Neuronal stem cell (in vitro differentiated cells): ENCODE measurements at regions not wholly inside any gene's neighbourhood (a gene's known extent, or its start where the extent isn't known, plus 50 kb on each side); places are given as distances from the start of the nearest gene placed in this dataset.

Source experiments
- DNase-seq: peaks from one replicate; pipeline ENCODE4 v3.0.0-alpha.2; 2013; ENCODE audit warnings: low spot score
- H2AFZ ChIP-seq: one replicate; pipeline ENCODE4 v1.6.1; 2013; ENCODE audit warnings: mild to moderate bottlenecking, low read length, inconsistent platforms
- H2AK5ac ChIP-seq: 2 replicates; pipeline ENCODE4 v1.6.1; 2013; ENCODE audit warnings: low read depth, mild to moderate bottlenecking, inconsistent platforms, low read length, moderate library complexity, mixed read lengths
- H2BK120ac ChIP-seq: 2 replicates; pipeline ENCODE4 v1.6.1; 2013; ENCODE audit warnings: low read depth, mild to moderate bottlenecking, inconsistent platforms, low read length, moderate library complexity, mixed read lengths
- H2BK12ac ChIP-seq: one replicate; pipeline ENCODE4 v1.6.1; 2013; ENCODE audit warnings: low read length, inconsistent platforms
- H2BK15ac ChIP-seq: 2 replicates; pipeline ENCODE4 v1.6.1; 2013; ENCODE audit warnings: mild to moderate bottlenecking, low read length, inconsistent platforms, mixed read lengths
- H2BK5ac ChIP-seq: one replicate; pipeline ENCODE4 v1.6.1; 2013; ENCODE audit warnings: inconsistent platforms, mild to moderate bottlenecking, low read length, moderate library complexity
- H3K14ac ChIP-seq: one replicate; pipeline ENCODE4 v1.6.1; 2013; ENCODE audit warnings: low read length, inconsistent platforms
- H3K18ac ChIP-seq: 2 replicates; pipeline ENCODE4 v1.6.1; 2013; ENCODE audit warnings: low read length, inconsistent platforms
- H3K23ac ChIP-seq: 2 replicates; pipeline ENCODE4 v1.6.1; 2013; ENCODE audit warnings: low read depth, mild to moderate bottlenecking, mixed read lengths, low read length, inconsistent platforms; ENCODE audit not compliant: poor library complexity
- H3K27ac ChIP-seq: replicated peaks from 3 replicates; pipeline ENCODE4 v1.5.1; 2013; ENCODE audit warnings: low read length, inconsistent platforms
- H3K27me3 ChIP-seq, 3 experiments: 2 replicates each; pipeline ENCODE4 v1.6.1; 2013; ENCODE audit warnings: low read length in 3 of 3, mild to moderate bottlenecking in 2 of 3, inconsistent platforms in 1 of 3, low read depth in 1 of 3, mixed read lengths in 1 of 3, moderate library complexity in 1 of 3; ENCODE audit not compliant: control insufficient read depth in 3 of 3, insufficient read depth in 3 of 3
- H3K36me3 ChIP-seq, 2 donors: replicated peaks in 1 of 2; 2 replicates each; pipeline ENCODE4 v1.6.1; 2013; ENCODE audit warnings: low read length in 2 of 2; ENCODE audit not compliant: control insufficient read depth in 2 of 2, insufficient read depth in 2 of 2
- H3K4ac ChIP-seq: 2 replicates; pipeline ENCODE4 v1.6.1; 2013; ENCODE audit warnings: inconsistent platforms, mild to moderate bottlenecking, low read length, moderate library complexity
- H3K4me1 ChIP-seq, 2 donors: 1 replicate in 1 of 2; 2 replicates in 1 of 2; pipeline ENCODE4 v1.6.1; 2013; ENCODE audit warnings: low read length in 2 of 2, low read depth in 1 of 2; ENCODE audit not compliant: control insufficient read depth in 2 of 2, insufficient read depth in 1 of 2
- H3K4me2 ChIP-seq: one replicate; pipeline ENCODE4 v1.6.1; 2013; ENCODE audit warnings: mild to moderate bottlenecking, low read length, inconsistent platforms; ENCODE audit not compliant: insufficient read depth, poor library complexity, severe bottlenecking
- H3K4me3 ChIP-seq, 2 donors: 2 replicates each; pipeline ENCODE4 v1.5.1; 2013; ENCODE audit warnings: low read length in 2 of 2, mild to moderate bottlenecking in 2 of 2, inconsistent platforms in 1 of 2, moderate library complexity in 1 of 2
- H3K79me1 ChIP-seq: one replicate; pipeline ENCODE4 v1.6.1; 2013; ENCODE audit warnings: low read depth, mild to moderate bottlenecking, inconsistent platforms, low read length, moderate library complexity
- H3K9ac ChIP-seq: one replicate; pipeline ENCODE4 v1.6.1; 2013; ENCODE audit warnings: mild to moderate bottlenecking, low read depth, low read length, inconsistent platforms; ENCODE audit not compliant: poor library complexity
- H3K9me3 ChIP-seq, 2 donors: replicated peaks in 1 of 2; 2 replicates each; pipeline versions ENCODE3 to v1.6.1; 2013; ENCODE audit warnings: low read length in 2 of 2, mild to moderate bottlenecking in 2 of 2, inconsistent platforms in 1 of 2, low read depth in 1 of 2, mixed read lengths in 1 of 2, moderate library complexity in 1 of 2; ENCODE audit not compliant: control insufficient read depth in 2 of 2, insufficient read depth in 1 of 2
- H4K8ac ChIP-seq: one replicate; pipeline ENCODE4 v1.6.1; 2013; ENCODE audit warnings: low read depth, mild to moderate bottlenecking, inconsistent platforms, low read length, moderate library complexity
- H4K91ac ChIP-seq: one replicate; pipeline ENCODE4 v1.6.1; 2013; ENCODE audit warnings: low read length, low read depth, mild to moderate bottlenecking, inconsistent platforms; ENCODE audit not compliant: poor library complexity
- WGBS, 2 donors: extraction: QIAGEN DNeasy Blood & Tissue Kit; methylation state at CpG; one replicate each; pipeline ENCODE4 v1.1.7; 2013; ENCODE audit warnings: missing lambda C conversion rate in 2 of 2, mixed read lengths in 1 of 2; ENCODE audit not compliant: insufficient read length in 2 of 2, insufficient replicate concordance in 1 of 2; ENCODE audit errors: extremely low coverage in 2 of 2; 5-methylcytosine and 5-hydroxymethylcytosine counted together

GRCh38 chr6:16836144-16836981 is 75.1 kb upstream of the ATXN1 start:
- no peaks in the 10 kb centered on the region for H3K27me3 ChIP-seq
- no peak overlapping the region for H3K14ac ChIP-seq
- H3K27ac ChIP-seq: peak overlapping the region; percentile 99
- no peak overlapping the region for H2BK120ac ChIP-seq
- H3K4me2 ChIP-seq: no peak overlapping the region
- H2AK5ac ChIP-seq: no peak overlapping the region
- H3K9ac ChIP-seq: no peak overlapping the region
- no peaks in the 10 kb centered on the region for H3K79me1 ChIP-seq
- H3K4me1 ChIP-seq: peaks cover 4 to 21% of the 10 kb centered on the region in 2 donors
- peak; percentile 49 for DNase-seq
- H3K9me3 ChIP-seq: no peaks in the 10 kb centered on the region
- peak overlapping the region; percentile 53 for H2AFZ ChIP-seq
- no peak overlapping the region for H3K4me3 ChIP-seq
- no peak overlapping the region for H2BK12ac ChIP-seq
- no peaks in the 10 kb centered on the region for H3K36me3 ChIP-seq
- no peak overlapping the region for H3K23ac ChIP-seq
- no peak overlapping the region for H4K91ac ChIP-seq
- H3K4ac ChIP-seq: no peak overlapping the region
- no peak overlapping the region for H2BK5ac ChIP-seq
- H4K8ac ChIP-seq: no peak overlapping the region
- WGBS, 2 donors: no CpG with 5 or more reads among the region's 9 CpGs
- H3K18ac ChIP-seq: no peak overlapping the region
- H2BK15ac ChIP-seq: no peak overlapping the region

GRCh38 chr6:16834242-16834641 is 73.0 kb upstream of the ATXN1 start:
- no peak overlapping the region for H3K4ac ChIP-seq
- H3K14ac ChIP-seq: no peak overlapping the region
- H3K18ac ChIP-seq: no peak overlapping the region
- H2AK5ac ChIP-seq: no peak overlapping the region
- no CpG with 5 or more reads among the region's 3 CpGs for WGBS, 2 donors
- no peak for DNase-seq
- H2BK12ac ChIP-seq: no peak overlapping the region
- H3K27ac ChIP-seq: no peak overlapping the region
- H3K4me2 ChIP-seq: no peak overlapping the region
- H3K79me1 ChIP-seq: no peaks in the 10 kb centered on the region
- no peak overlapping the region for H3K9ac ChIP-seq
- no peak overlapping the region for H2BK5ac ChIP-seq
- no peaks in the 10 kb centered on the region for H3K9me3 ChIP-seq
- no peak overlapping the region for H4K91ac ChIP-seq
- H3K4me3 ChIP-seq: no peak overlapping the region
- H3K27me3 ChIP-seq: no peaks in the 10 kb centered on the region
- no peaks in the 10 kb centered on the region for H3K36me3 ChIP-seq
- H4K8ac ChIP-seq: no peak overlapping the region
- H2AFZ ChIP-seq: no peak overlapping the region
- H3K4me1 ChIP-seq: peaks cover 4 to 21% of the 10 kb centered on the region in 2 donors
- H2BK120ac ChIP-seq: no peak overlapping the region
- no peak overlapping the region for H3K23ac ChIP-seq
- H2BK15ac ChIP-seq: no peak overlapping the region

- Histone ChIP-seq H2BK120ac (no peak overlapping the region), H3K4me2 (no peak overlapping the region), H3K9ac (no peak overlapping the region), H3K27ac (no peak overlapping the region), H2AFZ (no peak overlapping the region), H4K8ac (no peak overlapping the region), H2BK5ac (no peak overlapping the region), H3K79me1 (no peaks in the 10 kb centered on the region), H3K4ac (peak overlapping the region; percentile 24), H3K9me3 (no peaks in the 10 kb centered on the region), H2BK15ac (peak overlapping the region; percentile 79), H3K4me3 (no peak overlapping the region), H2BK12ac (peak overlapping the region; percentile 8), H3K27me3 (no peaks in the 10 kb centered on the region), H3K18ac (peak overlapping the region; percentile 81), H3K23ac (no peak overlapping the region), H3K4me1 (peaks cover 4 to 15% of the 10 kb centered on the region in 2 donors), H4K91ac (no peak overlapping the region), H2AK5ac (peak overlapping the region; percentile 11), H3K36me3 (no peaks in the 10 kb centered on the region), H3K14ac (no peak overlapping the region)
- no peak for DNase-seq
- no CpG with 5 or more reads among the region's 6 CpGs for WGBS, 2 donors
Measured at GRCh38 chr6:16832721-16833120, 71.5 kb upstream of the ATXN1 start.

GRCh38 chr6:16832043-16832567 is 70.8 kb upstream of the ATXN1 start:
- Histone ChIP-seq H2AK5ac (peak overlapping the region; percentile 11), H3K27me3 (no peaks in the 10 kb centered on the region), H2BK15ac (peak overlapping the region; percentile 79), H4K8ac (no peak overlapping the region), H2BK120ac (no peak overlapping the region), H3K4me1 (peaks cover 4 to 14% of the 10 kb centered on the region in 2 donors), H4K91ac (no peak overlapping the region), H3K4me2 (no peak overlapping the region), H2BK5ac (no peak overlapping the region), H2AFZ (no peak overlapping the region), H2BK12ac (peak overlapping the region; percentile 8), H3K18ac (peak overlapping the region; percentile 72), H3K27ac (no peak overlapping the region), H3K79me1 (no peaks in the 10 kb centered on the region), H3K9ac (no peak overlapping the region), H3K4me3 (no peak overlapping the region), H3K9me3 (no peaks in the 10 kb centered on the region), H3K23ac (no peak overlapping the region), H3K36me3 (no peaks in the 10 kb centered on the region), H3K14ac (no peak overlapping the region), H3K4ac (no peak overlapping the region)
- DNase-seq: no peak
- no CpG with 5 or more reads among the region's 5 CpGs for WGBS, 2 donors
